PC-3 (cell line): ENCODE measurements at regions not wholly inside any gene's neighbourhood (a gene's known extent, or its start where the extent isn't known, plus 50 kb on each side); places are given as distances from the start of the nearest gene placed in this dataset.

Source experiments
- EZH2 ChIP-seq: fragments of 300-600 bp; sonication (generic); IDR thresholded peaks from one replicate; pipeline ENCODE4 v1.6.1; 2017; ENCODE audit warnings: antibody characterized with exemption, mild to moderate bottlenecking, low read length; ENCODE audit not compliant: unreplicated experiment
- TF ChIP-seq, protein P1 (sequence below): fragments of 300-600 bp; sonication (generic); conservative IDR thresholded peaks from 2 replicates; pipeline ENCODE4 v1.5.1; 2017; ENCODE audit warnings: antibody characterized with exemption, low read depth, mild to moderate bottlenecking, low read length

DNA sequence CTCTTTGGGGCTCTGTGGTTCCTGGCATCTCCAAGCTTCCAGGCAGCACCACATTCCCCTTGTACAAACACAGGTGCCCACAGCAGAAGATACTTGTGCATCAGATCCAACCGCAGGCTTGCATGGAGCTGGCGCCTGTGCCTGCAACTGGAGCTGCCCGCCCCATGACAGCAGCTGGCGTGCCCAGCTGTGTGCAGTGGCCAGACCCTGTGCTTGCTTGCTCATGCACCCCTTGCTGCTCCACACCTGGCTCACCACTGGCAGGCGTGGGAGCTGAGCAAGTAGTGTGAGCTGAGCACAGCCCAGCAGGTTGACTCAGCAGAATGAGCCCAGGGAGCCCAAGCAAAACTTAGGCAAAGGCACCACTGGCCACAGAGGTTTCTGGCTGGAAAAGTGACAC is 84.4 kb upstream of the STARD4 start:
- TF ChIP-seq EZH2 = no peak
- TF ChIP-seq, protein P1, sequence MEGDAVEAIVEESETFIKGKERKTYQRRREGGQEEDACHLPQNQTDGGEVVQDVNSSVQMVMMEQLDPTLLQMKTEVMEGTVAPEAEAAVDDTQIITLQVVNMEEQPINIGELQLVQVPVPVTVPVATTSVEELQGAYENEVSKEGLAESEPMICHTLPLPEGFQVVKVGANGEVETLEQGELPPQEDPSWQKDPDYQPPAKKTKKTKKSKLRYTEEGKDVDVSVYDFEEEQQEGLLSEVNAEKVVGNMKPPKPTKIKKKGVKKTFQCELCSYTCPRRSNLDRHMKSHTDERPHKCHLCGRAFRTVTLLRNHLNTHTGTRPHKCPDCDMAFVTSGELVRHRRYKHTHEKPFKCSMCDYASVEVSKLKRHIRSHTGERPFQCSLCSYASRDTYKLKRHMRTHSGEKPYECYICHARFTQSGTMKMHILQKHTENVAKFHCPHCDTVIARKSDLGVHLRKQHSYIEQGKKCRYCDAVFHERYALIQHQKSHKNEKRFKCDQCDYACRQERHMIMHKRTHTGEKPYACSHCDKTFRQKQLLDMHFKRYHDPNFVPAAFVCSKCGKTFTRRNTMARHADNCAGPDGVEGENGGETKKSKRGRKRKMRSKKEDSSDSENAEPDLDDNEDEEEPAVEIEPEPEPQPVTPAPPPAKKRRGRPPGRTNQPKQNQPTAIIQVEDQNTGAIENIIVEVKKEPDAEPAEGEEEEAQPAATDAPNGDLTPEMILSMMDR = no peak
